ENCODE measurements at regions not wholly inside any gene's neighbourhood (a gene's known extent, or its start where the extent isn't known, plus 50 kb on each side); places are given as distances from the start of the nearest gene placed in this dataset.

GRCh38 chr4:79173186-79173585 is 152.7 kb downstream of the NAA11 start:
- TF ChIP-seq SPI1 (IDR thresholded peaks at IDR 0.05; ENCODE audit: borderline replicate concordance, low read depth), result no peak
- Histone ChIP-seq H3K4me3 (replicated peaks; ENCODE audit: insufficient read depth, low read length) (no peak overlapping the region), H3K27me3 (ENCODE audit: insufficient read depth, poor library complexity, severe bottlenecking) (no peaks in the 10 kb centered on the region), H3K27ac (replicated peaks) (no peak overlapping the region)
- DNase-seq (ENCODE audit: low read depth in 1 of 2, low spot score in 1 of 2), result no peak

- DNase-seq (ENCODE audit: low read depth in 1 of 2, low spot score in 1 of 2), result no peak
- Histone ChIP-seq H3K27me3 (ENCODE audit: insufficient read depth, poor library complexity, severe bottlenecking) (no peaks in the 10 kb centered on the region), H3K27ac (replicated peaks) (no peak overlapping the region), H3K4me3 (replicated peaks; ENCODE audit: insufficient read depth, low read length) (no peak overlapping the region)
- TF ChIP-seq POLR2AphosphoS5 (IDR thresholded peaks at IDR 0.05; ENCODE audit: low read depth) (no peak), REST (IDR thresholded peaks at IDR 0.05; ENCODE audit: insufficient replicate concordance, low read depth) (no peak), SPI1 (IDR thresholded peaks at IDR 0.05; ENCODE audit: borderline replicate concordance, low read depth) (no peak), CTCF (IDR thresholded peaks at IDR 0.05; ENCODE audit: insufficient read depth, low read length) (no peak), GABPA (IDR thresholded peaks at IDR 0.05; ENCODE audit: low read depth) (no peak)
These were observed 155.8 kb downstream of the NAA11 start for GRCh38 chr4:79170077-79170476.

- Histone ChIP-seq H3K27ac (replicated peaks) (no peak overlapping the region), H3K27me3 (ENCODE audit: insufficient read depth, poor library complexity, severe bottlenecking) (no peaks in the 10 kb centered on the region), H3K4me3 (replicated peaks; ENCODE audit: insufficient read depth, low read length) (no peak overlapping the region)
- peak in 1 of 2 experiments; percentile 65 for DNase-seq (ENCODE audit: low read depth in 1 of 2, low spot score in 1 of 2)
- TF ChIP-seq POLR2AphosphoS5 (IDR thresholded peaks at IDR 0.05; ENCODE audit: low read depth), result no peak
- TF ChIP-seq REST (IDR thresholded peaks at IDR 0.05; ENCODE audit: insufficient replicate concordance, low read depth), result no peak
- TF ChIP-seq GABPA (IDR thresholded peaks at IDR 0.05; ENCODE audit: low read depth), result no peak
- TF ChIP-seq CTCF (IDR thresholded peaks at IDR 0.05; ENCODE audit: insufficient read depth, low read length), result no peak
- no peak; the same call in 1 of the 2 replicates for TF ChIP-seq SPI1 (IDR thresholded peaks at IDR 0.05; ENCODE audit: borderline replicate concordance, low read depth)
These were observed 160.8 kb downstream of the NAA11 start for GRCh38 chr4:79164907-79165610.

GRCh38 chr4:79163981-79164490 is 161.8 kb downstream of the NAA11 start:
- DNase-seq (ENCODE audit: low read depth in 1 of 2, low spot score in 1 of 2), result no peak
- TF ChIP-seq SPI1 (IDR thresholded peaks at IDR 0.05; ENCODE audit: borderline replicate concordance, low read depth) (no peak), POLR2AphosphoS5 (IDR thresholded peaks at IDR 0.05; ENCODE audit: low read depth) (no peak), REST (IDR thresholded peaks at IDR 0.05; ENCODE audit: insufficient replicate concordance, low read depth) (no peak), CTCF (IDR thresholded peaks at IDR 0.05; ENCODE audit: insufficient read depth, low read length) (no peak), GABPA (IDR thresholded peaks at IDR 0.05; ENCODE audit: low read depth) (no peak)
- Histone ChIP-seq H3K27me3 (ENCODE audit: insufficient read depth, poor library complexity, severe bottlenecking) (no peaks in the 10 kb centered on the region), H3K27ac (replicated peaks) (no peak overlapping the region), H3K4me3 (replicated peaks; ENCODE audit: insufficient read depth, low read length) (no peak overlapping the region)

Data from HL-60 (cell line).